OCI-LY1 (cell line): ENCODE measurements at regions not wholly inside any gene's neighbourhood (a gene's known extent, or its start where the extent isn't known, plus 50 kb on each side); places are given as distances from the start of the nearest gene placed in this dataset.

Source experiments
- CTCF ChIP-seq: fragments of 200-600 bp; sonication (generic), shearing (Covaris generic); IDR thresholded peaks from 2 replicates; pipeline ENCODE4 v1.5.1; 2017; ENCODE audit warnings: mild to moderate bottlenecking, antibody characterized with exemption, low read length, moderate library complexity, mixed read lengths
- EZH2 ChIP-seq: fragments of 200-600 bp; sonication (generic), shearing (Covaris generic); IDR thresholded peaks from 2 replicates; pipeline ENCODE4 v1.8.0; 2017; ENCODE audit warnings: borderline replicate concordance, mixed run types, mild to moderate bottlenecking, antibody characterized with exemption, low read length, moderate library complexity, mixed read lengths

GRCh38 chr2:105519516-105519915 is 120.7 kb upstream of the FHL2 start:
- TF ChIP-seq EZH2 (no peak), CTCF (no peak)
